Heart left ventricle (tissue), 13 donors: ENCODE measurements at regions not wholly inside any gene's neighbourhood (a gene's known extent, or its start where the extent isn't known, plus 50 kb on each side); places are given as distances from the start of the nearest gene placed in this dataset.
"Not testable (repeated sequence)": the region's sequence is repeated elsewhere in the genome, so short reads cannot be mapped to it uniquely, and the experiment has no call there.

Experiments used
- CTCF ChIP-seq, 12 donors: fragments of 200-600 bp; sonication (generic) in 4 of 12; IDR thresholded peaks; one replicate each; pipeline versions ENCODE4 v1.5.0 to v1.8.0; 2018 to 2022; ENCODE audit warnings: antibody characterized with exemption in 12 of 12, mild to moderate bottlenecking in 5 of 12
- POLR2A ChIP-seq, 2 donors: fragments of 450-650 bp; IDR thresholded peaks; one replicate each; pipeline ENCODE4 v1.6.1; 2017; ENCODE audit warnings: antibody characterized with exemption in 2 of 2, mild to moderate bottlenecking in 2 of 2, moderate library complexity in 2 of 2
- donor health status: ischemic (EF 13 %, LVEDD 7.1; RV severe dilation, severe dysfunction).
- donor health status: DM: no; HTN: yes; CAD: no.
- donor health status: DM: no; HTN: no; CAD: no.
- donor health status: ischemic (EF 25% LVEDD 6.9; RV normal size, moderate dysfunction).
- donor health status: ischemic (EF 25% LVEDD 5.7; RV mildly dilated, moderate dysfunction).
- donor health status: ischemic (EF 35%, LVEDD 5.7; RV mildly dilated, moderate dysfunction).
- donor health status: nonischemic (EF 11% LVEDD 7.7; RV severe dilation, severe dysfunction).
- donor health status: DM: yes; HTN: yes; CAD: no.
- donor health status: PGD.
- donor health status: ischemic (EF 29% LVEDD 5.4; RV normal size, mild dysfunction).
- donor health status: nonischemic (EF 23%, LVEDD 6.1; RV moderate dilation, normal function).

GRCh38 chrY:25818978-25819377, 197.1 kb downstream of the CDY1 start:
- not testable (repeated sequence) for TF ChIP-seq CTCF, POLR2A (IDR thresholded peaks at IDR 0.05)
